ENCODE measurements at regions not wholly inside any gene's neighbourhood (a gene's known extent, or its start where the extent isn't known, plus 50 kb on each side); places are given as distances from the start of the nearest gene placed in this dataset.

DNA sequence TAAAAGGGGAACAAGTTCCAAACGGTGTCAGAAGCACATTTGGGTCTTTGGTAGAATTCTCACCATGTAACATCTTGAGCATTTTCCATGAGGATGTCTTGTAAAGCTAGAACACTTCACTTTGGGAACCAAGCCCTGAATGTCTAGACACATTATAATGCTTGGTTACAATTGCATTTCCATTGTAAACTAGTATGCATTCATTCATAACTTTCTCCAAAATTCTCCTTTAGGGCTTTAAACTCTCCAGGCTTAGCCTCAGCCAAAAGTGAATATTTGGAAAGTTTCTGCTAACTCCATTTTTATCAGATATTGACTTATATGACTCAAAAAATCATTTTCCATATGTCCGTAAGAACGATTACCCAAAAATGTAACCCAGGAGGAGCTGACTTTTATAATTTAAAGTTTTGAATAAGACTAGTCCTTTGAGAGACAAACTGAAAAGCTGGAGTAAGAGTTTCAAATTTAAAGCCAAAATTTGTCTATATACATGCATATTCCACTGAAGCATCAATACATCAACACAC is 1170.4 kb downstream of the EFNB2 start:
- no peak overlapping the region for H4K91ac ChIP-seq (replicated peaks; ENCODE audit: insufficient read length, low read length)
- no peak overlapping the region for H3K27ac ChIP-seq (ENCODE audit: low read depth, low read length)
- no peaks in the 10 kb centered on the region for H3K9me3 ChIP-seq (ENCODE audit: insufficient read depth in 2 of 2, low read depth in 1 of 2, low read length in 1 of 2)
- no peak overlapping the region for H2BK5ac ChIP-seq (ENCODE audit: low read depth, low read length)
- no peak overlapping the region for H3K4ac ChIP-seq (replicated peaks; ENCODE audit: insufficient read length, low read depth, low read length)
- H2BK20ac ChIP-seq (ENCODE audit: low read length): no peak overlapping the region
- no peak for DNase-seq (ENCODE audit: low read depth in 1 of 2, low spot score in 2 of 2)
- H3K23ac ChIP-seq (ENCODE audit: insufficient read length): no peak overlapping the region
- H3K9ac ChIP-seq (replicated peaks in 1 of 4; ENCODE audit: extremely low read depth in 1 of 4, low read depth in 3 of 4, low read length in 3 of 4): no peak overlapping the region
- H2BK12ac ChIP-seq (ENCODE audit: low read depth, low read length): no peak overlapping the region
- no peaks in the 10 kb centered on the region for H3K36me3 ChIP-seq (ENCODE audit: control insufficient read depth in 2 of 4, insufficient read depth in 4 of 4, low read length in 3 of 4)
- no peak overlapping the region for H2AK5ac ChIP-seq (ENCODE audit: low read depth, low read length)
- no peaks in the 10 kb centered on the region for H3K79me2 ChIP-seq (ENCODE audit: control insufficient read depth in 1 of 2, insufficient read depth in 2 of 2, low read length in 2 of 2)
- H3K4me3 ChIP-seq (ENCODE audit: extremely low read depth in 1 of 4, insufficient read depth in 2 of 4, low read depth in 3 of 4, low read length in 4 of 4): no peak overlapping the region
- no peak overlapping the region for H4K5ac ChIP-seq (ENCODE audit: insufficient read length, low read depth, low read length)
- no peak for FAIRE-seq
- no peaks in the 10 kb centered on the region for H3K79me1 ChIP-seq (ENCODE audit: low read depth, low read length)
- no peak for TF ChIP-seq RFX5 (IDR thresholded peaks at IDR 0.05; ENCODE audit: borderline replicate concordance, low read depth, low read length)
- TF ChIP-seq EP300 (IDR thresholded peaks at IDR 0.05; ENCODE audit: borderline replicate concordance in 1 of 2, low read depth in 2 of 2, low read length in 2 of 2): no peak
- no peak for TF ChIP-seq EZH2 (IDR thresholded peaks at IDR 0.05; ENCODE audit: low read depth, low read length, severe bottlenecking)
- TF ChIP-seq KDM1A (IDR thresholded peaks at IDR 0.05; ENCODE audit: borderline replicate concordance, low read length): no peak
- TF ChIP-seq KDM4A (IDR thresholded peaks at IDR 0.05; ENCODE audit: low read depth, low read length, severe bottlenecking): no peak
- no peak for TF ChIP-seq TAF1 (IDR thresholded peaks at IDR 0.05; ENCODE audit: low read depth, low read length)
- no peak overlapping the region for H2BK15ac ChIP-seq (ENCODE audit: low read length)
- no peaks in the 10 kb centered on the region for H3K27me3 ChIP-seq (replicated peaks in 1 of 4; ENCODE audit: control insufficient read depth in 3 of 4, extremely low read depth in 1 of 4, insufficient read depth in 3 of 4, low read length in 3 of 4)
- H3K4me1 ChIP-seq (replicated peaks in 1 of 4; ENCODE audit: control insufficient read depth in 3 of 4, insufficient read depth in 4 of 4, low read length in 3 of 4): peaks cover 0 to 5% (median 0%) of the 10 kb centered on the region in 4 experiments; a peak in 3 of 7 replicates
- POLR2A ChIA-PET (ENCODE audit: partially characterized antibody): no interaction called here
- no peak overlapping the region for H3K56ac ChIP-seq (replicated peaks; ENCODE audit: insufficient read length, low read depth, low read length)
- H2AFZ ChIP-seq (ENCODE audit: low read length): no peak overlapping the region
- CTCF ChIA-PET (ENCODE audit: partially characterized antibody): no interaction called here
- no peaks in the 10 kb centered on the region for H3K23me2 ChIP-seq (ENCODE audit: low read depth, low read length)
- H2BK120ac ChIP-seq (replicated peaks; ENCODE audit: low read depth, low read length): no peak overlapping the region
- 91% methylated on average over 3 of the region's 3 CpGs; no CpG with 5 or more reads in 1 of the 2 experiments for WGBS, 2 experiments (ENCODE audit: extremely low coverage in 1 of 2, insufficient coverage in 1 of 2, insufficient read length in 1 of 2, insufficient replicate concordance in 2 of 2, low coverage in 1 of 2, low lambda C conversion rate in 2 of 2, missing lambda C conversion rate in 1 of 2)
- H4K20me1 ChIP-seq (replicated peaks in 1 of 2; ENCODE audit: control insufficient read depth in 1 of 2, insufficient read depth in 2 of 2, low read length in 2 of 2): no peaks in the 10 kb centered on the region
- H4K8ac ChIP-seq (ENCODE audit: extremely low read depth, insufficient read depth, low read length): no peak overlapping the region
- H3K18ac ChIP-seq (ENCODE audit: extremely low read depth, low read length): no peak overlapping the region
- H3K4me2 ChIP-seq (ENCODE audit: insufficient read depth in 1 of 2, low read depth in 2 of 2, low read length in 2 of 2): no peak overlapping the region
- H3K14ac ChIP-seq (ENCODE audit: insufficient read length): no peak overlapping the region
